Stimulated activated naive CD4-positive, alpha-beta T cell (primary cell): ENCODE measurements at regions not wholly inside any gene's neighbourhood (a gene's known extent, or its start where the extent isn't known, plus 50 kb on each side); places are given as distances from the start of the nearest gene placed in this dataset.
"Not testable (repeated sequence)": the region's sequence is repeated elsewhere in the genome, so short reads cannot be mapped to it uniquely, and the experiment has no call there.

ENCODE experiments used
- DNase-seq, 6 experiments: peaks; one replicate each; lab custom pipeline; 2025; lab: John Stamatoyannopoulos, UW

- no peak for DNase-seq
Observed at GRCh38 chr1:29624320-29625083, 388.2 kb downstream of the PTPRU start.

- no peak for DNase-seq
Observed at GRCh38 chr1:29623501-29623900, 387.2 kb downstream of the PTPRU start.

GRCh38 chr1:29621826-29622435 is 385.6 kb downstream of the PTPRU start:
- no peak for DNase-seq

- no peak for DNase-seq
Observed at GRCh38 chr1:29620631-29621030, 384.3 kb downstream of the PTPRU start.

- DNase-seq = no peak
Observed at GRCh38 chr1:29607236-29607635, 370.9 kb downstream of the PTPRU start.

- not testable (repeated sequence) for DNase-seq
Observed at GRCh38 chr1:29604796-29605195, 368.5 kb downstream of the PTPRU start.

- DNase-seq = no peak
Observed at GRCh38 chr1:29603622-29604021, 367.3 kb downstream of the PTPRU start.

GRCh38 chr1:29602203-29602602 is 365.9 kb downstream of the PTPRU start:
- DNase-seq = no peak

GRCh38 chr1:29601021-29601420 is 364.7 kb downstream of the PTPRU start:
- no peak for DNase-seq

GRCh38 chr1:29599826-29600225 is 363.5 kb downstream of the PTPRU start:
- no peak for DNase-seq

- no peak for DNase-seq
Observed at GRCh38 chr1:29599071-29599470, 362.7 kb downstream of the PTPRU start.

GRCh38 chr1:29597861-29598260 is 361.5 kb downstream of the PTPRU start:
- no peak for DNase-seq

- no peak for DNase-seq
Observed at GRCh38 chr1:29593601-29594382, 357.5 kb downstream of the PTPRU start.

GRCh38 chr1:29592731-29593130 is 356.4 kb downstream of the PTPRU start:
- no peak for DNase-seq

GRCh38 chr1:29592261-29592615 is 355.9 kb downstream of the PTPRU start:
- no peak for DNase-seq

GRCh38 chr1:29591601-29592260 is 355.4 kb downstream of the PTPRU start:
- DNase-seq = no peak

GRCh38 chr1:29590583-29591565 is 354.6 kb downstream of the PTPRU start:
- DNase-seq = no peak

GRCh38 chr1:29589716-29590115 is 353.4 kb downstream of the PTPRU start:
- not testable (repeated sequence) for DNase-seq

- DNase-seq = no peak
Observed at GRCh38 chr1:29586991-29587745, 350.8 kb downstream of the PTPRU start.

- DNase-seq = no peak
Observed at GRCh38 chr1:29586215-29586614, 349.9 kb downstream of the PTPRU start.

GRCh38 chr1:29585656-29586055 is 349.3 kb downstream of the PTPRU start:
- no peak for DNase-seq
